IMR-90 (cell line): ENCODE measurements at regions not wholly inside any gene's neighbourhood (a gene's known extent, or its start where the extent isn't known, plus 50 kb on each side); places are given as distances from the start of the nearest gene placed in this dataset.

Experiments
- ATAC-seq: fragments of 200-7000 bp; cut with Tn5 transposase; 2 replicates; pipeline ENCODE4 v1.9.1; 2020; ENCODE audit warnings: low read depth, mild to moderate bottlenecking, moderate library complexity
- BruUV-seq: library from RNA; stranded (reverse); fragments of 400-500 nt; replicated peaks from 2 replicates; lab custom pipeline; 2021; lab: Mats Ljungman, UMichigan
- CTCF ChIA-PET: fragments of 300-600 bp; formaldehyde crosslinking; extraction: SDS; loops from one replicate; lab custom pipeline; 2021; ENCODE audit warnings: antibody characterized with exemption; lab: Yijun Ruan, JAX
- POLR2A ChIA-PET: fragments of 300-600 bp; sonication (Branson Sonifier 250); formaldehyde crosslinking; loops from one replicate; lab custom pipeline; 2022; ENCODE audit warnings: antibody characterized with exemption; ENCODE audit not compliant: unreplicated experiment; lab: Charles Lee
- DNase-seq: peaks from one replicate; pipeline ENCODE4 v3.0.0; 2013
- H2AFZ ChIP-seq: replicated peaks from 2 replicates; pipeline ENCODE3; 2013; ENCODE audit warnings: low read length, mild to moderate bottlenecking; ENCODE audit not compliant: poor library complexity
- H2AK5ac ChIP-seq: 2 replicates; pipeline ENCODE4 v1.6.1; 2013; ENCODE audit warnings: low read depth, low read length, inconsistent platforms
- H2AK9ac ChIP-seq: replicated peaks from 2 replicates; pipeline ENCODE3; 2013; ENCODE audit warnings: mild to moderate bottlenecking, low read depth, low read length, moderate library complexity; ENCODE audit not compliant: poor library complexity
- H2BK120ac ChIP-seq: 2 replicates; pipeline ENCODE4 v1.6.1; 2013; ENCODE audit warnings: low read depth, low read length, inconsistent platforms
- H2BK15ac ChIP-seq: 3 replicates; pipeline ENCODE4 v1.6.1; 2013; ENCODE audit warnings: low read depth, low read length, inconsistent platforms
- H2BK20ac ChIP-seq: 2 replicates; pipeline ENCODE4 v1.6.1; 2013; ENCODE audit warnings: low read depth, mild to moderate bottlenecking, inconsistent platforms, low read length, moderate library complexity
- H2BK5ac ChIP-seq: 2 replicates; pipeline ENCODE4 v1.6.1; 2013; ENCODE audit warnings: mild to moderate bottlenecking, low read depth, low read length, inconsistent platforms; ENCODE audit not compliant: poor library complexity, severe bottlenecking
- H3K14ac ChIP-seq: replicated peaks from 2 replicates; pipeline ENCODE4 v1.6.1; 2013; ENCODE audit warnings: low read depth, low read length, inconsistent platforms
- H3K18ac ChIP-seq: 2 replicates; pipeline ENCODE4 v1.6.1; 2013; ENCODE audit warnings: low read depth, low read length, control low read depth
- H3K23ac ChIP-seq: 2 replicates; pipeline ENCODE4 v1.6.1; 2013; ENCODE audit warnings: low read depth, low read length, inconsistent platforms
- H3K27ac ChIP-seq: 2 replicates; pipeline ENCODE4 v1.5.1; 2013; ENCODE audit warnings: mild to moderate bottlenecking, control low read depth, low read length; ENCODE audit not compliant: insufficient read depth
- H3K27me3 ChIP-seq: 2 replicates; pipeline ENCODE4 v1.6.1; 2013; ENCODE audit warnings: low read length; ENCODE audit not compliant: control insufficient read depth, insufficient read depth
- H3K36me3 ChIP-seq: 2 replicates; pipeline ENCODE4 v1.6.1; 2013; ENCODE audit warnings: low read length, mixed read lengths; ENCODE audit not compliant: control insufficient read depth, insufficient read depth
- H3K4ac ChIP-seq: 2 replicates; pipeline ENCODE4 v1.6.1; 2013; ENCODE audit warnings: low read depth, low read length, inconsistent platforms
- H3K4me1 ChIP-seq: 2 replicates; pipeline ENCODE4 v1.6.1; 2013; ENCODE audit warnings: low read length, mixed read lengths; ENCODE audit not compliant: control insufficient read depth, insufficient read depth
- H3K4me2 ChIP-seq: 2 replicates; pipeline ENCODE4 v1.6.1; 2013; ENCODE audit warnings: low read depth, mild to moderate bottlenecking, control low read depth, low read length, moderate library complexity
- H3K4me3 ChIP-seq: 2 replicates; pipeline ENCODE4 v1.5.1; 2013; ENCODE audit warnings: low read depth, mild to moderate bottlenecking, control low read depth, low read length, moderate library complexity; ENCODE audit not compliant: insufficient read depth
- H3K56ac ChIP-seq: 2 replicates; pipeline ENCODE4 v1.6.1; 2013; ENCODE audit warnings: low read length, inconsistent platforms; ENCODE audit not compliant: insufficient read depth; ENCODE audit errors: extremely low read depth
- H3K79me1 ChIP-seq, 2 experiments: 2 replicates each; pipeline ENCODE4 v1.6.1; 2013; ENCODE audit warnings: low read length in 2 of 2, inconsistent platforms in 1 of 2, low read depth in 1 of 2
- H3K9ac ChIP-seq: 2 replicates; pipeline ENCODE4 v1.6.1; 2013; ENCODE audit warnings: low read depth, low read length, control low read depth
- H3K9me1 ChIP-seq: 2 replicates; pipeline ENCODE4 v1.6.1; 2013; ENCODE audit warnings: low read length, inconsistent platforms; ENCODE audit not compliant: insufficient read depth
- H3K9me3 ChIP-seq: 2 replicates; pipeline ENCODE4 v1.6.1; 2013; ENCODE audit warnings: low read length; ENCODE audit not compliant: control insufficient read depth, insufficient read depth
- H4K20me1 ChIP-seq: 2 replicates; pipeline ENCODE4 v1.6.1; 2013; ENCODE audit warnings: low read length, inconsistent platforms; ENCODE audit not compliant: insufficient read depth
- H4K5ac ChIP-seq: 2 replicates; pipeline ENCODE4 v1.6.1; 2013; ENCODE audit warnings: mild to moderate bottlenecking, low read depth, low read length, control low read depth
- H4K8ac ChIP-seq, 2 experiments: 2 replicates each; pipeline ENCODE4 v1.6.1; 2013; ENCODE audit warnings: low read depth in 2 of 2, low read length in 2 of 2, control low read depth in 1 of 2, inconsistent platforms in 1 of 2
- H4K91ac ChIP-seq: 2 replicates; pipeline ENCODE4 v1.6.1; 2013; ENCODE audit warnings: low read depth, low read length, inconsistent platforms; ENCODE audit not compliant: insufficient read depth
- FOS ChIP-seq: fragments of 150-350 bp; IDR thresholded peaks from 2 replicates; pipeline ENCODE4 v1.6.1; 2016; ENCODE audit warnings: low read depth, low read length
- MAFK ChIP-seq: IDR thresholded peaks from 2 replicates; pipeline ENCODE4 v1.6.1; 2012; ENCODE audit warnings: low read depth, low read length, improper control_type of control experiment
- MAZ ChIP-seq: IDR thresholded peaks from 2 replicates; pipeline ENCODE4 v1.6.1; 2012; ENCODE audit warnings: low read depth, mild to moderate bottlenecking, low read length, improper control_type of control experiment, moderate library complexity, borderline replicate concordance
- NFE2L2 ChIP-seq: fragments of 150-350 bp; IDR thresholded peaks from 2 replicates; pipeline ENCODE4 v1.6.1; 2016; ENCODE audit warnings: low read depth, mild to moderate bottlenecking, low read length
- POLR2A ChIP-seq: IDR thresholded peaks from 2 replicates; pipeline ENCODE4 v1.6.1; 2012; ENCODE audit warnings: mild to moderate bottlenecking, low read depth, low read length
- RFX5 ChIP-seq: IDR thresholded peaks from 2 replicates; pipeline ENCODE4 v1.8.0; 2012; ENCODE audit warnings: low read depth, mild to moderate bottlenecking, low read length, moderate library complexity
- SMC3 ChIP-seq: fragments of 150-350 bp; IDR thresholded peaks from 2 replicates; pipeline ENCODE4 v1.6.1; 2016; ENCODE audit warnings: low read depth, mild to moderate bottlenecking, antibody characterized with exemption, low read length, moderate library complexity
- WGBS, 2 experiments: methylation state at CpG; one replicate each; pipeline versions ENCODE4 v1.1.5 to v1.1.7; 2013; ENCODE audit warnings: missing lambda C conversion rate in 2 of 2; ENCODE audit not compliant: insufficient read length in 1 of 2; ENCODE audit errors: extremely low coverage in 2 of 2; 5-methylcytosine and 5-hydroxymethylcytosine counted together
- dilution Hi-C: fragments of 300-500 bp; cut with HindIII; formaldehyde crosslinking; loops from one replicate; pipeline ENCODE4 v1.14.3; 2018; ENCODE audit warnings: low sequenced_read_pairs; ENCODE audit not compliant: unreplicated experiment
- in situ Hi-C: fragments of 300-500 bp; cut with MboI; formaldehyde crosslinking; loops from 3 replicates; pipeline ENCODE4 v1.14.3; 2019; ENCODE audit warnings: low sequenced_read_pairs, inconsistent platforms, mixed read lengths
- intact Hi-C: fragments of 100-400 bp; cut with micrococcal nuclease; formaldehyde crosslinking; loops from 2 replicates; pipeline ENCODE4 v1.10.0; 2022
- TF ChIP-seq, protein P1 (sequence below): fragments of 150-350 bp; IDR thresholded peaks from 2 replicates; pipeline ENCODE4 v1.6.1; 2016; ENCODE audit warnings: low read depth, mild to moderate bottlenecking, low read length, moderate library complexity, borderline replicate concordance
- TF ChIP-seq, protein P2 (sequence below): fragments of 150-350 bp; IDR thresholded peaks from 2 replicates; pipeline ENCODE4 v1.6.1; 2017; ENCODE audit warnings: mild to moderate bottlenecking, antibody characterized with exemption, low read length, low read depth

DNA sequence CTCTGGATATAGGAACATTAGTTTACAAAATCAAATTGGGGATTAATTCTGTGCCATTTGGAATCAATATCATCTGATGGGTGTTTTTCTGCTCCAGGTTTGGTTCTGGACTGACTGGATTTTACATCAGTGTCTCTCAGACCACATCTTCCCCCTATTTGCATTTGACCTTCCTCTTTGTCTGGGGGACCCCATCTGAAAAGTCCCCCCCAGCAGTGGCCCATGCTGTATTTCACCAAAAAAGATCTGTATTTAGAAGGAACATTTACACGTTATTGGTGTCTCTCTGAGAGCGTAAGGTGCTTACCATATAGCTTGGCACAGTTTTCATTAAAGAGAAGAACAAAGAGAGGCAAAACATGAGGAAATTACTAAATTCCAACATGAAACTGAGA lies 215.6 kb upstream of the CLINT1 start:
- no peak overlapping the region for H4K8ac ChIP-seq
- BruUV-seq: no TSS peak
- H3K14ac ChIP-seq: no peak overlapping the region
- ATAC-seq: no peak
- DNase-seq: no peak
- dilution Hi-C loops: no loop called here
- no peaks in the 10 kb centered on the region for H3K9me1 ChIP-seq
- no peaks in the 10 kb centered on the region for H3K27me3 ChIP-seq
- no peak overlapping the region for H3K4ac ChIP-seq
- no peaks in the 10 kb centered on the region for H3K4me1 ChIP-seq
- H3K4me2 ChIP-seq: no peak overlapping the region
- H3K27ac ChIP-seq: no peak overlapping the region
- H3K79me1 ChIP-seq: no peaks in the 10 kb centered on the region
- no peaks in the 10 kb centered on the region for H3K9me3 ChIP-seq
- H4K5ac ChIP-seq: no peak overlapping the region
- no CpG with 5 or more reads among the region's 2 CpGs for WGBS, 2 experiments
- H4K20me1 ChIP-seq: no peaks in the 10 kb centered on the region
- H2BK20ac ChIP-seq: no peak overlapping the region
- H4K91ac ChIP-seq: no peak overlapping the region
- no peak overlapping the region for H2BK15ac ChIP-seq
- no peak overlapping the region for H3K23ac ChIP-seq
- no peaks in the 10 kb centered on the region for H3K36me3 ChIP-seq
- H3K56ac ChIP-seq: no peak overlapping the region
- TF ChIP-seq, protein P1, sequence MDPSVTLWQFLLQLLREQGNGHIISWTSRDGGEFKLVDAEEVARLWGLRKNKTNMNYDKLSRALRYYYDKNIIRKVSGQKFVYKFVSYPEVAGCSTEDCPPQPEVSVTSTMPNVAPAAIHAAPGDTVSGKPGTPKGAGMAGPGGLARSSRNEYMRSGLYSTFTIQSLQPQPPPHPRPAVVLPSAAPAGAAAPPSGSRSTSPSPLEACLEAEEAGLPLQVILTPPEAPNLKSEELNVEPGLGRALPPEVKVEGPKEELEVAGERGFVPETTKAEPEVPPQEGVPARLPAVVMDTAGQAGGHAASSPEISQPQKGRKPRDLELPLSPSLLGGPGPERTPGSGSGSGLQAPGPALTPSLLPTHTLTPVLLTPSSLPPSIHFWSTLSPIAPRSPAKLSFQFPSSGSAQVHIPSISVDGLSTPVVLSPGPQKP: no peak
- TF ChIP-seq FOS (no peak), MAZ (no peak), NFE2L2 (no peak), RFX5 (no peak), POLR2A (no peak), MAFK (no peak), SMC3 (no peak)
- TF ChIP-seq, protein P2, sequence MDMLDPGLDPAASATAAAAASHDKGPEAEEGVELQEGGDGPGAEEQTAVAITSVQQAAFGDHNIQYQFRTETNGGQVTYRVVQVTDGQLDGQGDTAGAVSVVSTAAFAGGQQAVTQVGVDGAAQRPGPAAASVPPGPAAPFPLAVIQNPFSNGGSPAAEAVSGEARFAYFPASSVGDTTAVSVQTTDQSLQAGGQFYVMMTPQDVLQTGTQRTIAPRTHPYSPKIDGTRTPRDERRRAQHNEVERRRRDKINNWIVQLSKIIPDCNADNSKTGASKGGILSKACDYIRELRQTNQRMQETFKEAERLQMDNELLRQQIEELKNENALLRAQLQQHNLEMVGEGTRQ: no peak
- H3K4me3 ChIP-seq: no peak overlapping the region
- no peak overlapping the region for H3K9ac ChIP-seq
- H2AK5ac ChIP-seq: no peak overlapping the region
- in situ Hi-C loops: loop anchor here (10.0 kb wide), 1 partner anchor 1030 kb away; no protein-coding TSS in a partner anchor
- H2BK120ac ChIP-seq: no peak overlapping the region
- CTCF ChIA-PET: interaction anchor here (0.6 to 1.7 kb wide), 17 partner anchors 9 to 1058 kb away, joined by 3 to 32 read pairs (median 4); no protein-coding TSS in a partner anchor
- no peak overlapping the region for H3K18ac ChIP-seq
- POLR2A ChIA-PET: no interaction called here
- no peak overlapping the region for H2AK9ac ChIP-seq
- no peak overlapping the region for H2BK5ac ChIP-seq
- no peak overlapping the region for H2AFZ ChIP-seq
- intact Hi-C loops: no loop called here
